IMR-90 (cell line): ENCODE measurements at regions not wholly inside any gene's neighbourhood (a gene's known extent, or its start where the extent isn't known, plus 50 kb on each side); places are given as distances from the start of the nearest gene placed in this dataset.

Source experiments
- ATAC-seq: fragments of 200-7000 bp; cut with Tn5 transposase; 2 replicates; pipeline ENCODE4 v1.9.1; 2020; ENCODE audit warnings: low read depth, mild to moderate bottlenecking, moderate library complexity
- BruUV-seq: library from RNA; stranded (reverse); fragments of 400-500 nt; replicated peaks from 2 replicates; lab custom pipeline; 2021; lab: Mats Ljungman, UMichigan
- CTCF ChIA-PET: fragments of 300-600 bp; formaldehyde crosslinking; extraction: SDS; loops from one replicate; lab custom pipeline; 2021; ENCODE audit warnings: antibody characterized with exemption; lab: Yijun Ruan, JAX
- POLR2A ChIA-PET: fragments of 300-600 bp; sonication (Branson Sonifier 250); formaldehyde crosslinking; loops from one replicate; lab custom pipeline; 2022; ENCODE audit warnings: antibody characterized with exemption; ENCODE audit not compliant: unreplicated experiment; lab: Charles Lee
- DNase-seq: peaks from one replicate; pipeline ENCODE4 v3.0.0; 2013
- H2AFZ ChIP-seq: replicated peaks from 2 replicates; pipeline ENCODE3; 2013; ENCODE audit warnings: low read length, mild to moderate bottlenecking; ENCODE audit not compliant: poor library complexity
- H2AK5ac ChIP-seq: 2 replicates; pipeline ENCODE4 v1.6.1; 2013; ENCODE audit warnings: low read depth, low read length, inconsistent platforms
- H2AK9ac ChIP-seq: replicated peaks from 2 replicates; pipeline ENCODE3; 2013; ENCODE audit warnings: mild to moderate bottlenecking, low read depth, low read length, moderate library complexity; ENCODE audit not compliant: poor library complexity
- H2BK120ac ChIP-seq: 2 replicates; pipeline ENCODE4 v1.6.1; 2013; ENCODE audit warnings: low read depth, low read length, inconsistent platforms
- H2BK15ac ChIP-seq: 3 replicates; pipeline ENCODE4 v1.6.1; 2013; ENCODE audit warnings: low read depth, low read length, inconsistent platforms
- H2BK20ac ChIP-seq: 2 replicates; pipeline ENCODE4 v1.6.1; 2013; ENCODE audit warnings: low read depth, mild to moderate bottlenecking, inconsistent platforms, low read length, moderate library complexity
- H2BK5ac ChIP-seq: 2 replicates; pipeline ENCODE4 v1.6.1; 2013; ENCODE audit warnings: mild to moderate bottlenecking, low read depth, low read length, inconsistent platforms; ENCODE audit not compliant: poor library complexity, severe bottlenecking
- H3K14ac ChIP-seq: replicated peaks from 2 replicates; pipeline ENCODE4 v1.6.1; 2013; ENCODE audit warnings: low read depth, low read length, inconsistent platforms
- H3K18ac ChIP-seq: 2 replicates; pipeline ENCODE4 v1.6.1; 2013; ENCODE audit warnings: low read depth, low read length, control low read depth
- H3K23ac ChIP-seq: 2 replicates; pipeline ENCODE4 v1.6.1; 2013; ENCODE audit warnings: low read depth, low read length, inconsistent platforms
- H3K27ac ChIP-seq: 2 replicates; pipeline ENCODE4 v1.5.1; 2013; ENCODE audit warnings: mild to moderate bottlenecking, control low read depth, low read length; ENCODE audit not compliant: insufficient read depth
- H3K27me3 ChIP-seq: 2 replicates; pipeline ENCODE4 v1.6.1; 2013; ENCODE audit warnings: low read length; ENCODE audit not compliant: control insufficient read depth, insufficient read depth
- H3K36me3 ChIP-seq: 2 replicates; pipeline ENCODE4 v1.6.1; 2013; ENCODE audit warnings: low read length, mixed read lengths; ENCODE audit not compliant: control insufficient read depth, insufficient read depth
- H3K4ac ChIP-seq: 2 replicates; pipeline ENCODE4 v1.6.1; 2013; ENCODE audit warnings: low read depth, low read length, inconsistent platforms
- H3K4me1 ChIP-seq: 2 replicates; pipeline ENCODE4 v1.6.1; 2013; ENCODE audit warnings: low read length, mixed read lengths; ENCODE audit not compliant: control insufficient read depth, insufficient read depth
- H3K4me2 ChIP-seq: 2 replicates; pipeline ENCODE4 v1.6.1; 2013; ENCODE audit warnings: low read depth, mild to moderate bottlenecking, control low read depth, low read length, moderate library complexity
- H3K4me3 ChIP-seq: 2 replicates; pipeline ENCODE4 v1.5.1; 2013; ENCODE audit warnings: low read depth, mild to moderate bottlenecking, control low read depth, low read length, moderate library complexity; ENCODE audit not compliant: insufficient read depth
- H3K56ac ChIP-seq: 2 replicates; pipeline ENCODE4 v1.6.1; 2013; ENCODE audit warnings: low read length, inconsistent platforms; ENCODE audit not compliant: insufficient read depth; ENCODE audit errors: extremely low read depth
- H3K79me1 ChIP-seq, 2 experiments: 2 replicates each; pipeline ENCODE4 v1.6.1; 2013; ENCODE audit warnings: low read length in 2 of 2, inconsistent platforms in 1 of 2, low read depth in 1 of 2
- H3K9ac ChIP-seq: 2 replicates; pipeline ENCODE4 v1.6.1; 2013; ENCODE audit warnings: low read depth, low read length, control low read depth
- H3K9me1 ChIP-seq: 2 replicates; pipeline ENCODE4 v1.6.1; 2013; ENCODE audit warnings: low read length, inconsistent platforms; ENCODE audit not compliant: insufficient read depth
- H3K9me3 ChIP-seq: 2 replicates; pipeline ENCODE4 v1.6.1; 2013; ENCODE audit warnings: low read length; ENCODE audit not compliant: control insufficient read depth, insufficient read depth
- H4K20me1 ChIP-seq: 2 replicates; pipeline ENCODE4 v1.6.1; 2013; ENCODE audit warnings: low read length, inconsistent platforms; ENCODE audit not compliant: insufficient read depth
- H4K5ac ChIP-seq: 2 replicates; pipeline ENCODE4 v1.6.1; 2013; ENCODE audit warnings: mild to moderate bottlenecking, low read depth, low read length, control low read depth
- H4K8ac ChIP-seq, 2 experiments: 2 replicates each; pipeline ENCODE4 v1.6.1; 2013; ENCODE audit warnings: low read depth in 2 of 2, low read length in 2 of 2, control low read depth in 1 of 2, inconsistent platforms in 1 of 2
- H4K91ac ChIP-seq: 2 replicates; pipeline ENCODE4 v1.6.1; 2013; ENCODE audit warnings: low read depth, low read length, inconsistent platforms; ENCODE audit not compliant: insufficient read depth
- CEBPB ChIP-seq: IDR thresholded peaks from 2 replicates; pipeline ENCODE4 v1.6.1; 2012; ENCODE audit warnings: low read depth, low read length, improper control_type of control experiment
- POLR2A ChIP-seq: IDR thresholded peaks from 2 replicates; pipeline ENCODE4 v1.6.1; 2012; ENCODE audit warnings: mild to moderate bottlenecking, low read depth, low read length
- dilution Hi-C: fragments of 300-500 bp; cut with HindIII; formaldehyde crosslinking; loops from one replicate; pipeline ENCODE4 v1.14.3; 2018; ENCODE audit warnings: low sequenced_read_pairs; ENCODE audit not compliant: unreplicated experiment
- in situ Hi-C: fragments of 300-500 bp; cut with MboI; formaldehyde crosslinking; loops from 3 replicates; pipeline ENCODE4 v1.14.3; 2019; ENCODE audit warnings: low sequenced_read_pairs, inconsistent platforms, mixed read lengths
- intact Hi-C: fragments of 100-400 bp; cut with micrococcal nuclease; formaldehyde crosslinking; loops from 2 replicates; pipeline ENCODE4 v1.10.0; 2022

GRCh38 chr2:173441222-173441621, 86.5 kb downstream of the CDCA7 start:
- Histone ChIP-seq H4K5ac (no peak overlapping the region), H2AFZ (no peak overlapping the region), H4K91ac (no peak overlapping the region), H2AK5ac (no peak overlapping the region), H3K9me1 (no peaks in the 10 kb centered on the region), H4K20me1 (no peaks in the 10 kb centered on the region), H2AK9ac (no peak overlapping the region), H3K79me1 (no peaks in the 10 kb centered on the region), H3K27ac (no peak overlapping the region), H3K9me3 (no peaks in the 10 kb centered on the region), H3K4me3 (no peak overlapping the region), H3K14ac (no peak overlapping the region), H3K27me3 (peaks cover 26% of the 10 kb centered on the region), H2BK20ac (no peak overlapping the region), H3K23ac (no peak overlapping the region), H3K36me3 (no peaks in the 10 kb centered on the region), H4K8ac (no peak overlapping the region), H3K4me2 (no peak overlapping the region), H3K4me1 (no peaks in the 10 kb centered on the region), H2BK120ac (no peak overlapping the region), H3K18ac (no peak overlapping the region), H3K4ac (no peak overlapping the region), H3K9ac (no peak overlapping the region), H2BK5ac (no peak overlapping the region), H2BK15ac (no peak overlapping the region), H3K56ac (no peak overlapping the region)
- TF ChIP-seq CEBPB (peak; percentile 71; the same call in 1 of the 2 replicates), POLR2A (no peak)
- in situ Hi-C loops (no loop called here), intact Hi-C loops (no loop called here), dilution Hi-C loops (no loop called here)
- ATAC-seq = no peak
- POLR2A ChIA-PET = no interaction called here
- BruUV-seq = no TSS peak
- peak; percentile 17 for DNase-seq
- CTCF ChIA-PET = no interaction called here
